ENCODE measurements at regions not wholly inside any gene's neighbourhood (a gene's known extent, or its start where the extent isn't known, plus 50 kb on each side); places are given as distances from the start of the nearest gene placed in this dataset.
"Not testable (repeated sequence)": the region's sequence is repeated elsewhere in the genome, so short reads cannot be mapped to it uniquely, and the experiment has no call there.

GRCh38 chr2:145887915-145888314 lies 1368.0 kb upstream of the ZEB2 start:
- Histone ChIP-seq H3K4me1 (ENCODE audit: insufficient read depth, low read length) (no peaks in the 10 kb centered on the region), H3K9me3 (ENCODE audit: low read length) (no peaks in the 10 kb centered on the region), H3F3A (ENCODE audit: low read length, unreplicated experiment) (no peaks in the 10 kb centered on the region), H3K9me2 (replicated peaks; ENCODE audit: low read length) (no peaks in the 10 kb centered on the region), H3K36me3 (ENCODE audit: low read depth, low read length) (no peaks in the 10 kb centered on the region), H3K27ac (ENCODE audit: low read length) (no peak overlapping the region), H3K79me2 (ENCODE audit: low read length) (no peaks in the 10 kb centered on the region), H3K4me3 (ENCODE audit: low read length) (no peak overlapping the region), H2AFZ (ENCODE audit: low read length) (no peak overlapping the region), H3K27me3 (ENCODE audit: low read length) (no peaks in the 10 kb centered on the region), H3K9ac (ENCODE audit: low read length) (no peak overlapping the region), H3K4me2 (ENCODE audit: low read length) (no peak overlapping the region), H4K20me1 (ENCODE audit: low read length) (no peaks in the 10 kb centered on the region)
- DNase-seq (no peak), ATAC-seq (no peak)
- BruUV-seq (replicated peaks): no TSS peak
- no peak for TF ChIP-seq EZH2 (IDR thresholded peaks at IDR 0.05; ENCODE audit: low read length, unreplicated experiment)
- TF ChIP-seq EZH2phosphoT487 (IDR thresholded peaks at IDR 0.05; ENCODE audit: borderline replicate concordance, low read length): no peak
- no peak for TF ChIP-seq CTCF (conservative IDR thresholded peaks at IDR 0.05; ENCODE audit: low read depth, low read length)
- POLR2A ChIA-PET (ENCODE audit: unreplicated experiment): no interaction called here
- intact Hi-C loops (cut with micrococcal nuclease): no loop called here
- CTCF ChIA-PET: no interaction called here

- H3K9me2 ChIP-seq (replicated peaks; ENCODE audit: low read length); intact Hi-C loops (cut with micrococcal nuclease); H3F3A ChIP-seq (ENCODE audit: low read length, unreplicated experiment); H3K27ac ChIP-seq (ENCODE audit: low read length); BruUV-seq (replicated peaks); H3K4me3 ChIP-seq (ENCODE audit: low read length); H3K4me2 ChIP-seq (ENCODE audit: low read length); POLR2A ChIA-PET (ENCODE audit: unreplicated experiment); H3K27me3 ChIP-seq (ENCODE audit: low read length); ATAC-seq; H3K79me2 ChIP-seq (ENCODE audit: low read length); H3K9ac ChIP-seq (ENCODE audit: low read length); CTCF ChIA-PET; H3K36me3 ChIP-seq (ENCODE audit: low read depth, low read length); H3K4me1 ChIP-seq (ENCODE audit: insufficient read depth, low read length); DNase-seq; H4K20me1 ChIP-seq (ENCODE audit: low read length); H2AFZ ChIP-seq (ENCODE audit: low read length); H3K9me3 ChIP-seq (ENCODE audit: low read length): not testable (repeated sequence)
Measured at GRCh38 chr2:145880997-145881396, 1361.1 kb upstream of the ZEB2 start.

DNA sequence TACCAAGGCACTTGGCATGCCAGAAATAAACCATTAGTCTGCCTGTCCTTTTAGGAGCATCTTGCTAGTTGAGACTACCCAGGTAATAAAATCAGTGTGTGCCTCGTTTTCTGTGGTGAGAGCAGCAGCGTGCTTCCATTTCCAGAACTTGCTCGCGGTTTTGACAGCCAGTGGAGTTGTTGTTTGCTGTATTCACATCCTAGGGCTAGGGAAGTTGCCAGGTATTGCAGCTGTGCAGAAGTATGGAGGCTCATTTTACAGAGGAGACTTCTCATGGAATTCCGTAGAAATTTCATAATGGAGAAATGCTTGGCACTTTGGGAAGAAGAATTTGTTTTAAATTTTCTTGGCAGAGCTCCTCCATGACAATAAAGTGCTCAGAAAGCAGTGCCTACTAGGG lies 1355.1 kb upstream of the ZEB2 start:
- TF ChIP-seq EZH2 (IDR thresholded peaks at IDR 0.05; ENCODE audit: low read length, unreplicated experiment): no peak
- TF ChIP-seq EZH2phosphoT487 (IDR thresholded peaks at IDR 0.05; ENCODE audit: borderline replicate concordance, low read length): no peak
- TF ChIP-seq CTCF (conservative IDR thresholded peaks at IDR 0.05; ENCODE audit: low read depth, low read length): no peak
- Histone ChIP-seq H3K4me1 (ENCODE audit: insufficient read depth, low read length) (no peaks in the 10 kb centered on the region; the same call in 1 of the 2 replicates), H3K9ac (ENCODE audit: low read length) (no peak overlapping the region), H3K79me2 (ENCODE audit: low read length) (no peaks in the 10 kb centered on the region), H3K9me2 (replicated peaks; ENCODE audit: low read length) (no peaks in the 10 kb centered on the region), H4K20me1 (ENCODE audit: low read length) (no peaks in the 10 kb centered on the region), H3K27ac (ENCODE audit: low read length) (no peak overlapping the region), H3K27me3 (ENCODE audit: low read length) (no peaks in the 10 kb centered on the region), H3K36me3 (ENCODE audit: low read depth, low read length) (no peaks in the 10 kb centered on the region), H3K4me3 (ENCODE audit: low read length) (no peak overlapping the region), H3F3A (ENCODE audit: low read length, unreplicated experiment) (no peaks in the 10 kb centered on the region), H3K4me2 (ENCODE audit: low read length) (no peak overlapping the region), H2AFZ (ENCODE audit: low read length) (no peak overlapping the region), H3K9me3 (ENCODE audit: low read length) (no peaks in the 10 kb centered on the region)
- CTCF ChIA-PET: no interaction called here
- BruUV-seq (replicated peaks): no TSS peak
- intact Hi-C loops (cut with micrococcal nuclease): no loop called here
- DNase-seq (no peak), ATAC-seq (no peak)
- POLR2A ChIA-PET (ENCODE audit: unreplicated experiment): no interaction called here

All from PC-3 (cell line).